ENCODE measurements at regions not wholly inside any gene's neighbourhood (a gene's known extent, or its start where the extent isn't known, plus 50 kb on each side); places are given as distances from the start of the nearest gene placed in this dataset.
A peak's percentile ranks its signal among the peaks of the same experiment; 100 is the strongest.
"Not testable (repeated sequence)": the region's sequence is repeated elsewhere in the genome, so short reads cannot be mapped to it uniquely, and the experiment has no call there.

- no peak for DNase-seq
These were observed 140.6 kb upstream of the TBC1D5 start for GRCh38 chr3:17882981-17883380.

GRCh38 chr3:17877299-17877698, 134.9 kb upstream of the TBC1D5 start:
- no peak for DNase-seq

- no peak for DNase-seq
These were observed 132.2 kb upstream of the TBC1D5 start for GRCh38 chr3:17874636-17875035.

GRCh38 chr3:17872457-17872856, 130.0 kb upstream of the TBC1D5 start:
- DNase-seq = no peak

- no peak for DNase-seq
These were observed 123.2 kb upstream of the TBC1D5 start for GRCh38 chr3:17865631-17866030.

GRCh38 chr3:17861476-17861875, 119.0 kb upstream of the TBC1D5 start:
- DNase-seq = no peak

GRCh38 chr3:17860840-17861471, 118.5 kb upstream of the TBC1D5 start:
- DNase-seq = not testable (repeated sequence)

GRCh38 chr3:17852217-17852616, 109.8 kb upstream of the TBC1D5 start:
- no peak for DNase-seq

- no peak for DNase-seq
These were observed 108.0 kb upstream of the TBC1D5 start for GRCh38 chr3:17850448-17850847.

- no peak for DNase-seq
These were observed 105.7 kb upstream of the TBC1D5 start for GRCh38 chr3:17848102-17848501.

- no peak for DNase-seq
These were observed 104.7 kb upstream of the TBC1D5 start for GRCh38 chr3:17847156-17847555.

GRCh38 chr3:17846466-17846865, 104.0 kb upstream of the TBC1D5 start:
- DNase-seq = no peak

GRCh38 chr3:17845026-17845812, 102.8 kb upstream of the TBC1D5 start:
- DNase-seq = no peak

GRCh38 chr3:17844236-17844635, 101.8 kb upstream of the TBC1D5 start:
- no peak for DNase-seq

- peak; percentile 70 for DNase-seq
These were observed 98.9 kb upstream of the TBC1D5 start for GRCh38 chr3:17841190-17841828.

- DNase-seq = no peak
These were observed 98.2 kb upstream of the TBC1D5 start for GRCh38 chr3:17840651-17841050.

GRCh38 chr3:17840126-17840525, 97.7 kb upstream of the TBC1D5 start:
- no peak for DNase-seq

GRCh38 chr3:17836919-17837318, 94.5 kb upstream of the TBC1D5 start:
- no peak for DNase-seq

- DNase-seq = no peak
These were observed 93.7 kb upstream of the TBC1D5 start for GRCh38 chr3:17836092-17836491.

- no peak for DNase-seq
These were observed 91.5 kb upstream of the TBC1D5 start for GRCh38 chr3:17833786-17834559.

- DNase-seq = no peak
These were observed 89.6 kb upstream of the TBC1D5 start for GRCh38 chr3:17832016-17832415.

GRCh38 chr3:17831366-17831765, 88.9 kb upstream of the TBC1D5 start:
- DNase-seq = no peak

GRCh38 chr3:17830788-17831187, 88.4 kb upstream of the TBC1D5 start:
- DNase-seq = no peak

Data from hindlimb muscle (tissue), 1 donor.